Activated T-cell treated with anti-CD3 and anti-CD28 coated beads, Interleukin-2, amount 50 U/mL, for 4 hours (primary cell): ENCODE measurements at regions not wholly inside any gene's neighbourhood (a gene's known extent, or its start where the extent isn't known, plus 50 kb on each side); places are given as distances from the start of the nearest gene placed in this dataset.
"Not testable (repeated sequence)": the region's sequence is repeated elsewhere in the genome, so short reads cannot be mapped to it uniquely, and the experiment has no call there.

Experiments
- ATAC-seq, 2 donors: fragments of 200-7000 bp; cut with Tn5 transposase; one replicate each; pipeline ENCODE4 v1.10.0; 2021
- DNase-seq: peaks from one replicate; pipeline ENCODE4 v3.0.0-alpha.2; 2020
- H3K27me3 Mint-ChIP-seq: one replicate; pipeline ENCODE4 v1.8.0; 2021; ENCODE audit warnings: low read depth, mixed read lengths
- H3K36me3 Mint-ChIP-seq: one replicate; pipeline ENCODE4 v1.8.0; 2022; ENCODE audit warnings: mixed read lengths; ENCODE audit not compliant: insufficient read depth
- H3K4me1 Mint-ChIP-seq: one replicate; pipeline ENCODE4 v1.8.0; 2021; ENCODE audit warnings: low read depth, mixed read lengths
- H3K4me3 Mint-ChIP-seq: one replicate; pipeline ENCODE4 v1.8.0; 2021; ENCODE audit warnings: mild to moderate bottlenecking, moderate library complexity, mixed read lengths
- H3K9me3 Mint-ChIP-seq: one replicate; pipeline ENCODE4 v1.8.0; 2021; ENCODE audit warnings: mixed read lengths

DNA sequence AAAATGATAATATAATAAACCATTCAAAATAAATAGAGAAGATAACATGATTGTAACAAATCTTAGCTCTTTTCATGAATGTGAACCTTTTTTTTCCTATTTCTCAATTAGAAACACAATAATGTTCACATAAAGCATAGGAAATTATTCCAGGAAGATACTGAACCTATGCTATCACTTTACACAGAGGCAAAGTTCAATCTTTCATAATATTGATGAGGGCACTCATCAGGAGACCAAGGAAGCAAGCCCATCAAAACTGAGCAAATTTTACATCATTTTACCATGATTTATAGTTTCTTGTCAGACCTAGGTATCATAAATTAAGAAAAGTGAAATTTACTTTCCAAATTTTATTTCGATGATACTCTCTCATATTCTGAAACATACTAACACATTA, 938.5 kb downstream of the TBC1D32 start:
- no peak overlapping the region for H3K4me3 Mint-ChIP-seq
- H3K27me3 Mint-ChIP-seq = no peaks in the 10 kb centered on the region
- H3K36me3 Mint-ChIP-seq = no peaks in the 10 kb centered on the region
- ATAC-seq (no peak), DNase-seq (no peak)
- H3K9me3 Mint-ChIP-seq = peaks cover 6% of the 10 kb centered on the region
- H3K4me1 Mint-ChIP-seq = no peaks in the 10 kb centered on the region

DNA sequence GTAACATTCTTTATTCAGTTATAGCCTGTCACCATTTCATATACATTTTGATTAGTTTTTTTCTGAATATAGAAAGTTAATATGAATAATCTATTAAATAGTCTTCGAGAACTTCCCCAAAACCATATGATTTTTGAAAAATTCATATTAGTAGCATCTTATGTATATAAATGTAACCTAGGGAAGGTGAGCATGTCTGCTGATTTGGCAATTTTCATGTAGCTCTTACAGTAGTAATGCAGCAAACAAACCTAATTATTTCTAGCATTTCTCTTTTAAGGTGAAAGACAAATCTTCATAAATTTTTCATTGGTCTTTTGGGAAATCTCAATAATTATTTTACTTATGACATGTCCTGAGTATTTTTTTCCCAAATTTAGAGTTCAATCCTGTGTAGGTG, 939.0 kb downstream of the TBC1D32 start:
- peaks cover 3% of the 10 kb centered on the region for H3K9me3 Mint-ChIP-seq
- DNase-seq = no peak
- no peaks in the 10 kb centered on the region for H3K36me3 Mint-ChIP-seq
- no peak for ATAC-seq
- no peaks in the 10 kb centered on the region for H3K4me1 Mint-ChIP-seq
- H3K27me3 Mint-ChIP-seq = no peaks in the 10 kb centered on the region
- H3K4me3 Mint-ChIP-seq = no peak overlapping the region

DNA sequence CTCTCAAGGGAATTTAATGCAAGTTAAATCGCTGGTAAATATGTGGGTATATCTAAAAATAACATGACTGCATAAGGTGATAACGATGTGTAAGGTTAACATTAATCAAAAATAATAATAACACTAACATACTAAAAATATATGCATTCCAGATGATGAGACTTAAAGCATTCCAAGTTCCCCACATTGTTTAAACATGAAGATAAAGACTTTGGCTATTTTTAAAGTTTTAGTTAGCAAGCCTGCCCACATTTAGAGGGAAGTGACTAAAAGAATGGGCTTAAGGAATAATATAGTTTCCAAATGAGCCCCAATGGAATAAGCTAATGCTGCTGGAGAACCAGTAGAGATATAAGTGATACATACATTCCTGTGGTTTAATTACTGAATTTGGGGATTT, 941.3 kb downstream of the TBC1D32 start:
- Mint-ChIP-seq H3K36me3 (no peaks in the 10 kb centered on the region), H3K4me3 (no peak overlapping the region), H3K27me3 (no peaks in the 10 kb centered on the region), H3K4me1 (no peaks in the 10 kb centered on the region), H3K9me3 (no peaks in the 10 kb centered on the region)
- DNase-seq (no peak), ATAC-seq (no peak)

DNA sequence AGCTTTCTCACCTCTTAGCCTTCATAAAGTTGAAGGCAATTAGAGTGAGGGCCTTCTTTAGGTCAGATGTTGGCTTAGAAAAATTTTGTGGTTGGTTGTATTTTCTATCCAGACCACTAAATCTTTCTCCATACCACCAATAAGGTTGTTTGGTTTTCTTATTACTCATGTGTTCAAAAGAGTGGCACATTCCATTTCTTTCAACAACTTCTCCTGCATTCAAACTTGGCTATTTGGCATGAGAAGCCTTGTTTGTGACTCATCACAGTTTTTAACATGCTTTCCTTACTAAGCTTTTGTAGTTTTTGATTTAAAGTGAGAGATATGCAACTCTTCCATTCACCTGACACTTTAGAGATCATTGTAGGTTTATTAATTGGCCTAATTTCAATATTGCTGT, 949.6 kb downstream of the TBC1D32 start:
- ATAC-seq (no peak), DNase-seq (no peak)
- Mint-ChIP-seq H3K4me3 (no peak overlapping the region), H3K9me3 (no peaks in the 10 kb centered on the region), H3K27me3 (no peaks in the 10 kb centered on the region), H3K36me3 (no peaks in the 10 kb centered on the region), H3K4me1 (no peaks in the 10 kb centered on the region)

DNA sequence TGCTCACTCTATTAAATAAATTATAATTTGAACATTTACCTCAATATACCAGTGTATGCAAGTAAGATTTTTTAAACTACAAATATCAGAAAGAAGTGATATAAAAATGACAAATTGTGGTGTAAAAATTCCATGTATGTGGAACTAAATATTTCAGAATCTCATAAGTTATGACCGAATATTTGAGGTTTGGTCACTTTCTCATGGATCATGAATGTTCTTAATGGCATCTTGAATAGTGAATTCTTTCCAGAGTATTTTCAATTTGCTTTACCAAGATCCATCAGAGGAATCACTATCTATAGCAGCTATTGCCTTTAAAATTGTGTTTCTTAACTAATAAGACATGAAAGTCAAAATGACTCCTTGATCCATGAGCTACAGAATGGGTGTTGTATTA, 950.6 kb downstream of the TBC1D32 start:
- no peaks in the 10 kb centered on the region for H3K27me3 Mint-ChIP-seq
- no peaks in the 10 kb centered on the region for H3K9me3 Mint-ChIP-seq
- H3K4me3 Mint-ChIP-seq = no peak overlapping the region
- no peaks in the 10 kb centered on the region for H3K4me1 Mint-ChIP-seq
- ATAC-seq (no peak), DNase-seq (no peak)
- no peaks in the 10 kb centered on the region for H3K36me3 Mint-ChIP-seq

DNA sequence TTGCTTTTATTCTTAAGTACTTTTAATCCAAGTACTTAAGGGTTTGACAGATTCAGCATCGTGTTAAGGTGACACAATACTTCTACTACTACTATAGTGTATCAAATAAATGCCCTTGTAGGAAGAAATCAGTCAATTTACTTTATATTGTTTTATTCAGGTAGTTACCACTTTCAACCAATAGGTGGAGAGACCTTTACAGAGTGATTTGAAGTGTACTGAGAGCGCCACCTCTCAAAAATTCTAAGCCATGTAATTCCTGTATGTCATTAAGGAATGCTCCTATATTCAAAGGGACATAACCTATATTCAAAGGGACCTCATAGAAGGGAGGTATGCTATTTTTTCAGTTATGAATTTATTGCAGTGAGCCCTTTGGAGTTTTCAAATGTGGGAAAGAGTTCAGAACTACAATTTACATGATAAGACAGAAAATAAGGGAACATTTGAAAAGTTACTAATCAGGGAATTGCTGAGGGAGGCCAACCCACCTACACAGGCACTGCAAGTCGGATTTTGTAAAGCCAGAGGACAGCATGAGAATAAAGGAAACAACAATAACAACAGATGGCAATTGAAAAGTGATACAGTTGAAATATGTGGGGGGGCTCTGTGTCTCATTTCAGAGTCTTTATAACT, 955.6 kb downstream of the TBC1D32 start:
- no peak overlapping the region for H3K4me3 Mint-ChIP-seq
- H3K27me3 Mint-ChIP-seq = no peaks in the 10 kb centered on the region
- no peaks in the 10 kb centered on the region for H3K4me1 Mint-ChIP-seq
- ATAC-seq = no peak
- no peak for DNase-seq
- H3K36me3 Mint-ChIP-seq = no peaks in the 10 kb centered on the region
- H3K9me3 Mint-ChIP-seq = no peaks in the 10 kb centered on the region

DNA sequence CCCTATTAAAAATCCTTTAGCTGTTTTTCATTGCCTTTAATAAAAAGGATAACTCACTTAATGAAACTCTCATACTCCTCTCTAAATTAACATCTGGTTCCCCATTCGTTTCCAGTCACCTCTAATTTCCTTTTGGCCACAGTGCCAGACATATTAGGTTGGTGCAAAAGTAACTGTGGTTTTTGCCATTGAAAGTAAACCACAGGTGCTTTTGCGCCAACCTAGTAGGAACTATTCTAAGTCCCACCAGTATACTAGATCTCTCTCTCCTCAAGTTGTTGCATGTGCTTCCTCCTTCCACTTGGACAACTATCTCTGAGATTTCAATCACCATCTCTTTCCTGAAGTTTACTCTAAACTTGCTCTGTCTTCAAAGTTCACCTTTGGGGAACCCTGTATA, 961.1 kb downstream of the TBC1D32 start:
- Mint-ChIP-seq H3K27me3 (no peaks in the 10 kb centered on the region), H3K4me1 (no peaks in the 10 kb centered on the region), H3K36me3 (no peaks in the 10 kb centered on the region), H3K4me3 (no peak overlapping the region), H3K9me3 (peaks cover 5% of the 10 kb centered on the region)
- no peak for ATAC-seq
- DNase-seq = no peak

DNA sequence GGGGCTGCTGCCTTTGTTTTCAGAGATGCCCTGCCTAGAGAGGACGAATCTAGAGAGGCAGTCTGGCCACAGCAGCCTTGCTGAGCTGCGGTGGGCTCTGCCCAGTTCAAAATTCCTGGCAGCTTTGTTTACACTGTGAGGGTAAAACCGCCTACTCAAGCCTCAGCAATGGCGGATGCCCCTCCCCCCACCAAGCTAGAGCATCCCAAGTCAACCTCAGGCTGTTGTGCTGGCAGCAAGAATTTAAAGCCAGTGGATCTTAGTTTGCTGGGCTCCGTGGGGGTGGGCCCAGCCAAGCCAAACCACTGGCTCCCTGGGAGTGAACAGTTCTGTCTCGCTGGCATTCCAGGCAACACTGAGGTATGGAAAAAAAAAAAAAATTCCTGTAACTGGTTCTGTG, 970.9 kb downstream of the TBC1D32 start:
- H3K4me3 Mint-ChIP-seq = no peak overlapping the region
- H3K36me3 Mint-ChIP-seq = no peaks in the 10 kb centered on the region
- peaks cover 21% of the 10 kb centered on the region for H3K9me3 Mint-ChIP-seq
- ATAC-seq (no peak), DNase-seq (no peak)
- H3K4me1 Mint-ChIP-seq = no peaks in the 10 kb centered on the region
- H3K27me3 Mint-ChIP-seq = no peaks in the 10 kb centered on the region

DNA sequence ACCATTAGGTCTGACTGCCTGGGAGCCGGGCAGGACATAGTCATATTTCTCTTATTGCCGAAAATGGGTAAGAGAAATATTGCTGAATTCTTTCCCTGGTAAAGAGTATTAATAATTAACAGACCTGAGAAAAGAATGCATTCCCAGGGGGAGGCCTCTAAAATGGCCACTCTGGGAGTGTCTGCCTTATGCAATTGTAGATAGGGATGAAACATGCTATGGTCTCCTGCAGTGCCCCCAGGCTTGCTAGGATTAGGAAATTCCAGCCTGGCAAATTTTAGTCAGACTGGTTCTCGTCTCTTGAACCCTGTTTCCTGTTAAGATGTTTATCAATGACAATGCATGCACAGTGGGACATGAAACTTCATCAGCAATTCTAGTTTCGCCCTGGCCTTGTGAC, 975.7 kb downstream of the TBC1D32 start:
- H3K4me3 Mint-ChIP-seq, ATAC-seq, H3K4me1 Mint-ChIP-seq, H3K27me3 Mint-ChIP-seq, H3K36me3 Mint-ChIP-seq, DNase-seq: not testable (repeated sequence)
- peaks cover 23% of the 10 kb centered on the region for H3K9me3 Mint-ChIP-seq

DNA sequence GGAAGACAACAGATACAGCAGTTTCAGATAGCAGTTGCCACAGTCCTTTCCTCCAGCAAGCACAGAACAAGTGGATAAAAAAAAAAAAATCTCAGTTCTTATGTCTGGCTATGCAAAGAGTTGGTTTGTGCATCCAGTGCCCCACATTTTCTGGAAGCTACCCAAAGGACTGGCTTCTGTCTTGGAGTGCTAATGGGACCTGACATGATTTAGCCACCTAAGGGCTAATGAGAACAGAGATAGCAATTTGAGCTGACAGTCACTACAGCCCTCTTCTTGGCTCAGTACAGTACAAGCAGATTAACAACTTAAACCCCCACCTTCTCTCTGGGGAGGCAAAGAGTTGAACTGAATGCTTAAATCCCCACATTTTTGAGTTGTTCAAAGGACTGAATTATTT, 976.8 kb downstream of the TBC1D32 start:
- peaks cover 5% of the 10 kb centered on the region for H3K4me1 Mint-ChIP-seq
- H3K9me3 Mint-ChIP-seq = peaks cover 24% of the 10 kb centered on the region
- no peak for DNase-seq
- ATAC-seq = no peak
- no peak overlapping the region for H3K4me3 Mint-ChIP-seq
- H3K27me3 Mint-ChIP-seq = no peaks in the 10 kb centered on the region
- no peaks in the 10 kb centered on the region for H3K36me3 Mint-ChIP-seq

DNA sequence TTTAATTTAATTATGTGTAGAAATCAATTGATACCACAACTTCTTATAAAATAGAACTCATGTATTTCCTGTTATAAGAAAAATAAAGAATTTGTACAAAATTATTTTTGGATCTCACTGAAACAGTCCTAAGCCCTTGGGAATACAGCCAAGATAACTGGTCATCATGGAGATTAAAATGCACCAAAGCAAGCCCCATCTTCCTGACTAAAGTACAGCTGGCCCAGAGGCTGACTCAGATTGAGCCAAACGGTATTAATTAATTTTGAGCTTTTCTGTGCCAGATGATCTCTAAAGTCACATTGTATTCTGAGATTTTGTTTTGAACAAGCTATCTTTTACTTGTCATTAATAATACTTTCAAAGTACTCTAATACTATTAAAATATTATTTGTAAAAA, 978.5 kb downstream of the TBC1D32 start:
- no peak for DNase-seq
- Mint-ChIP-seq H3K4me1 (peaks cover 5% of the 10 kb centered on the region), H3K4me3 (no peak overlapping the region), H3K36me3 (no peaks in the 10 kb centered on the region), H3K9me3 (peaks cover 28% of the 10 kb centered on the region), H3K27me3 (no peaks in the 10 kb centered on the region)
- no peak for ATAC-seq

DNA sequence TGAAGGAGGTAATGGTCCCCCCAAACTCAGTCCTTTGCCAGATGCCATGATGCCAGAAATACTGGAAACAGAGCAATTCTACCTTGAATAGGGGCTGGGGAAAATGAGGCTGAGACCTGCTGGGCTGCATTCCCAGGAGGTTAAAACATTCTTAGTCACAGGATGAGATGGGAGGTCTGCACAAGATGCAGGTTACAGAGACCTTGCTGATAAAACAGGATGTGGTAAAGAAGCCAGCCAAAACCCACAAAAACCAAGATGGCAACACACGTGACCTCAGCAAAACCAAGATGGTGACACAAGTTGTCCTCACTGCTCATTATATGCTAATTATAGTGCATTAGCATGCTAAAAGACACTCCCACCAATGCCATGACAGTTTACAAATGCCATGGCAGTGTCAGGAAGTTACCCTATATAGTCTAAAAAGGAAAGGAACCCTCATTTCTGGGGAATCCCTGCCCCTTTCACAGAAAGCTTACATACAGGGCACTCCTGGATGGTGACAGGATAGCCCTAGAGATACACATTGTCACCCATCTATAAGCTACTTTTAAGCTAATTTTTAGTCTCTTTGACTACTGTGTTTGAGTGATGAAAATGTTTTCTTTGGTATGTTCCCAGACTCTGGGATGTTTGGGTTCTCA, 979.7 kb downstream of the TBC1D32 start:
- peaks cover 5% of the 10 kb centered on the region for H3K4me1 Mint-ChIP-seq
- DNase-seq (no peak), ATAC-seq (peak in 1 of 2 donors; percentile 27)
- peaks cover 21% of the 10 kb centered on the region for H3K9me3 Mint-ChIP-seq
- no peak overlapping the region for H3K4me3 Mint-ChIP-seq
- no peaks in the 10 kb centered on the region for H3K36me3 Mint-ChIP-seq
- H3K27me3 Mint-ChIP-seq = no peaks in the 10 kb centered on the region

DNA sequence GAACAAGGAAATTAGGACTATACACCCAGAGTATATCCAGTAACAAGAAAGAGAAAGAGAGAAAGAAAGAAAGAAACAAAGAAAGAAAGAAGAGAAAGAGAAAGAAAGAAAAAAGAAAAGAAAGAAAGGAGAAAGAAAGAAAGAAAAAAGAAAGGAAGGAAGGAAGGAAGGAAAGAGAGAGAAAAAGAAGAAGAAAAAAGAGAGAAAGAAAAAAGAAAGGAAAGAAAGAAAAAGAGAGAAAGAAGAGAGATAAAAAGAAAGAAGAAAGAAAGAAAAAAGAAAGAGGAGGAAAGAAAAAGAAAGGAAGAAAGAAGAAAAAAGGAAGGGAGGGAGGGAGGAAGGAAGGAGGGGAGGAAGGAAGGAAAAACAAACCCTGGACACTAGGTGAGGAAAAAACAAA, 981.8 kb downstream of the TBC1D32 start:
- ATAC-seq = no peak
- DNase-seq = no peak
- Mint-ChIP-seq H3K36me3 (no peaks in the 10 kb centered on the region), H3K4me1 (peaks cover 5% of the 10 kb centered on the region), H3K4me3 (no peak overlapping the region), H3K27me3 (no peaks in the 10 kb centered on the region), H3K9me3 (peaks cover 14% of the 10 kb centered on the region)

DNA sequence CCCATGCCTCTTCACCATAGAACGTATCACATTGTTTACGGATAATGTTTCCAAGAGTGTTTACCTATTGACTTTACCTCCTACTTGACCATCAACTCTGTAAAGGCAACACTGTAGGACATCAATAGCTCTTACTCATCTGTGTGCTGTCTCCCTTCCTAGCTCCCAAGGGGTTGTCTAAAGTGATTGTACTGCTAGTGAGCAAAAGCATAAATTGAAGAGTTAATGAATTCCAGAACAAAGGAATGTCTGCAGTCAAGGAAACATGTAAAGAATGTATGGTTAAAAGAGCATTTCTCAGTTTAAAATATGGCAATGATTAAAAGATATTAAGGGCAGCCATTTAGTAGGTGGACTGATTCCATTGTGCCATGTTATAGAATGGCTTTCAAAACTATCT, 985.4 kb downstream of the TBC1D32 start:
- no peak for DNase-seq
- Mint-ChIP-seq H3K9me3 (peaks cover 10% of the 10 kb centered on the region), H3K4me3 (no peak overlapping the region)

DNA sequence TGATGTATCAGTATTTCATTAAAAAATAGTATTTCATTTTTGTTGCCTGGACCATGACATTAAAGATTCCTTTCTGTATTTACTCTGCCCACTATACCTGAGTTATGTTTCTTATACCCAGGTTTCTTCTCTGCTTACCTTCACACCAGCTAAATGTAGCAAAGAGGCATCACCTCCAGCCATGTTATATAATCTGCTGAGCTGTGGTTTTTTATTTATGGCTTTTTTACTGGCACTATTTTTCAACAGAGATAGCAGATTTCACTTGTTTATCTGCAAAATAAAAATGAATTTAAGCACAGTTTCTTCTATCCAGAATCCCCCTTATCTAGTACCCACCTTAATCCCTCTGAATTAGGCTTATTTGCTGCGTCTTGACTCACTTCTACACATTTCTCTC, 979.0 kb upstream of the MAN1A1 start:
- H3K4me3 Mint-ChIP-seq = no peak overlapping the region
- no peak for ATAC-seq
- no peaks in the 10 kb centered on the region for H3K27me3 Mint-ChIP-seq
- no peak for DNase-seq
- H3K9me3 Mint-ChIP-seq = peaks cover 3% of the 10 kb centered on the region
- no peaks in the 10 kb centered on the region for H3K36me3 Mint-ChIP-seq
- H3K4me1 Mint-ChIP-seq = no peaks in the 10 kb centered on the region

More for the DNA sequence above, 985.4 kb downstream of the TBC1D32 start:
- Mint-ChIP-seq H3K36me3 (no peaks in the 10 kb centered on the region), H3K27me3 (no peaks in the 10 kb centered on the region), H3K4me1 (no peaks in the 10 kb centered on the region)
- no peak for ATAC-seq
